ENCODE measurements at regions not wholly inside any gene's neighbourhood (a gene's known extent, or its start where the extent isn't known, plus 50 kb on each side); places are given as distances from the start of the nearest gene placed in this dataset.

DNA sequence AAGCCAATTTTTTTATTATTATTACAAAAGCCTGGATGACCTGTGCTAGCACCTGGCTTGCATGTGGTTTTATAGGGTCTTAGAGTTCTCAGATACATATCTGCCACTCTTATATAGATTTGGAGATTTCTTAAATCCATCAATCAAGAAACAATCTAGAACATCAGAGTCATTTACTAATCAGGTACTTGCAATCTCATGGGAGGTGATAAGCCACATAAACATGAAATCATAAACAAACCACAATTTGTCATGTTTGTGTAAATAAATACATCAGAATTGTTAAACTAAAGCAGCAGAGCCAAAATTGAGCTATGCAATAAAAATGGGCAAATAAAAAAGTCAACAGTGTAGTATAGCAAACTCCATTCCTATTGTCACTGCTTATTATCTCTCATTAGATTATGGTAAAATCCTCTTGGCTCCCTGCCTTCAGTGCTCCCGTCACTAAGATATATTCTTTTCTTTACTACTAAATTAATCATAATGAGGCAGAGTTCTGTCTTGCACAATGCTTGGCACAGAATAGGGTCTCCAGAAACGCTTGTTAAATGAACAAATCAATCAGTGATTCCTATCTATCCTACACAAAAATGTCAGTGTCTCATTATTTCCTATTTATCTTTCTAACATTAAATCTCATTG is 108.7 kb upstream of the TTC29 start:
- WGBS, 2 donors, result 60 to 87% methylated on average over 2 of the region's 2 CpGs
- intact Hi-C loops (cut with DNase I), result no loop called here
- no peak overlapping the region for H3K27ac ChIP-seq
- TF ChIP-seq, protein P1, sequence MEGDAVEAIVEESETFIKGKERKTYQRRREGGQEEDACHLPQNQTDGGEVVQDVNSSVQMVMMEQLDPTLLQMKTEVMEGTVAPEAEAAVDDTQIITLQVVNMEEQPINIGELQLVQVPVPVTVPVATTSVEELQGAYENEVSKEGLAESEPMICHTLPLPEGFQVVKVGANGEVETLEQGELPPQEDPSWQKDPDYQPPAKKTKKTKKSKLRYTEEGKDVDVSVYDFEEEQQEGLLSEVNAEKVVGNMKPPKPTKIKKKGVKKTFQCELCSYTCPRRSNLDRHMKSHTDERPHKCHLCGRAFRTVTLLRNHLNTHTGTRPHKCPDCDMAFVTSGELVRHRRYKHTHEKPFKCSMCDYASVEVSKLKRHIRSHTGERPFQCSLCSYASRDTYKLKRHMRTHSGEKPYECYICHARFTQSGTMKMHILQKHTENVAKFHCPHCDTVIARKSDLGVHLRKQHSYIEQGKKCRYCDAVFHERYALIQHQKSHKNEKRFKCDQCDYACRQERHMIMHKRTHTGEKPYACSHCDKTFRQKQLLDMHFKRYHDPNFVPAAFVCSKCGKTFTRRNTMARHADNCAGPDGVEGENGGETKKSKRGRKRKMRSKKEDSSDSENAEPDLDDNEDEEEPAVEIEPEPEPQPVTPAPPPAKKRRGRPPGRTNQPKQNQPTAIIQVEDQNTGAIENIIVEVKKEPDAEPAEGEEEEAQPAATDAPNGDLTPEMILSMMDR (IDR thresholded peaks at IDR 0.05), result no peak
- no peak for DNase-seq
- no peaks in the 10 kb centered on the region for H3K9me3 ChIP-seq
- peaks cover 0 to 21% (median 11%) of the 10 kb centered on the region in 4 donors for H3K4me1 ChIP-seq
- H3K27me3 ChIP-seq, result no peaks in the 10 kb centered on the region
- H3K4me3 ChIP-seq, result no peak overlapping the region
- H3K36me3 ChIP-seq, result no peaks in the 10 kb centered on the region

DNA sequence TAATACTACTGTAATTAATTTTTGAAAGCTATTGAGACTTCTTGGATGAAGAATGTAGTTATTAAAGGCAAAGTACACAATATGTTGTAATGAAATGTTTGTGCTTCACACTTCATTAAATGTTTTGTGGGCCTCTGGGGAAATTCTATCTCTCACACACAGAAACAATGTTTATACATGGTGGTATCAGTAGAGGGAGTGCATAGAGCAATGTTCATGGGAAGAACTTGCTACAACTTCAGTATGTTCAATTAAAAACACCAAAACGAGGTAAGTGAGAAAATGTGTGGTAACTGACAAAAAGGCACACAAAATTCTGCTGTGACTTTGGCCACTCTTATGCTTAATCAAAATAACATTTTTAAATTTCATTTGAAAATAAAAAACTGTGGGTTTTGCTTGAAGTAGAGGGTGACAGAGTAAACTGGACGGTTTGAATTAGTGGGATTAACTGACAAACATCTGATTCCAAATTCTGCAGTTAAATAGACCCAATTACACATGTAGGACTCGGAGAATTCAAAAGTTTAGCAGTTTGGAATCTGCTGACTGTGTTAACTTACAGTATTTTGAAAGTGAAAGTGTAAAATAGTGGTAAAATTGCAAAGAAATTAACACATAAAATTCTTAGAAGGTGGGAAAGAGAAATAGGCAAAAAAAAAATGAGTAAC is 111.4 kb upstream of the TTC29 start:
- peak overlapping the region; percentile 2 to 41 (median 40) for H3K4me3 ChIP-seq
- no peaks in the 10 kb centered on the region for H3K9me3 ChIP-seq
- no peaks in the 10 kb centered on the region for H3K36me3 ChIP-seq
- DNase-seq, result no peak
- TF ChIP-seq EP300 (IDR thresholded peaks at IDR 0.05), result no peak
- TF ChIP-seq, protein P1 (IDR thresholded peaks at IDR 0.05), result no peak
- no peak for TF ChIP-seq POLR2A (IDR thresholded peaks at IDR 0.05)
- no peak for TF ChIP-seq POLR2AphosphoS5 (IDR thresholded peaks at IDR 0.05)
- H3K27me3 ChIP-seq, result no peaks in the 10 kb centered on the region
- H3K27ac ChIP-seq, result peak overlapping the region; percentile 22 to 47 (median 36)
- H3K4me1 ChIP-seq, result peaks cover 0 to 6% (median 0%) of the 10 kb centered on the region in 4 donors
- WGBS, 2 donors, result 34 to 49% methylated on average over 3 of the region's 3 CpGs
- intact Hi-C loops (cut with DNase I), result no loop called here

DNA sequence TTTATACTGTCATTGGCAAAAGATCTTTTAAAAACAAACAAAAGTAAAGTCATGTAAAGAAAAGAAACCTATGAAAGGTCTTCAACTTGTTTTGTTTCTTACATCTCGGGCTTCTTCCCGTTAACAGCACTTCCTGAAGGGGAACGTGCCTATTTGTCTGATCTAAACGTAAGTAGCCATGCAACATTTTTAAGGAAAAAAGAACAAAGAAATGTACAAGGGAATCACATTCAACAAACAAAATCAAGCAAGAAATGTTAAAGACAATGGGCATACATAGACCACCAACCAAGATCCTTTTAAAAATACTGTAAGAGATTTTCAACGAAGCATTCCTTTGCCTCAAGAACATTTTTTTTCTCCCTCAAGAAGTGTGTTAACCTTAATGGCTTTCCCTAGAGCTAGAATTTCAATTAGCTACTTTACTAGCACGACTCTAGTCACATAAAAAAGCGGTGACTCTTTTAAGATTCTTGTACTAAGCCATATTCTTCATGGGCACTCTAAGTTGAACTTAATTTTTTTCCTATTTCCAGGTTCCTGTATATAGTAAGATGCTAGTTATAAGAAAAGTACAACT is 112.0 kb upstream of the TTC29 start:
- no peaks in the 10 kb centered on the region for H3K36me3 ChIP-seq
- H3K27me3 ChIP-seq, result no peaks in the 10 kb centered on the region
- WGBS, 2 donors, result 46 to 51% methylated on average over 7 of the region's 7 CpGs
- TF ChIP-seq POLR2A (IDR thresholded peaks at IDR 0.05) (no peak), EP300 (IDR thresholded peaks at IDR 0.05) (no peak), POLR2AphosphoS5 (IDR thresholded peaks at IDR 0.05) (no peak)
- TF ChIP-seq, protein P1 (IDR thresholded peaks at IDR 0.05), result no peak
- DNase-seq, result no peak
- no peaks in the 10 kb centered on the region for H3K9me3 ChIP-seq
- H3K4me1 ChIP-seq, result peaks cover 0 to 6% (median 0%) of the 10 kb centered on the region in 4 donors
- peak overlapping the region; percentile 22 to 47 (median 36) for H3K27ac ChIP-seq
- peak overlapping the region; percentile 2 to 41 (median 40) for H3K4me3 ChIP-seq
- intact Hi-C loops (cut with DNase I), result no loop called here

DNA sequence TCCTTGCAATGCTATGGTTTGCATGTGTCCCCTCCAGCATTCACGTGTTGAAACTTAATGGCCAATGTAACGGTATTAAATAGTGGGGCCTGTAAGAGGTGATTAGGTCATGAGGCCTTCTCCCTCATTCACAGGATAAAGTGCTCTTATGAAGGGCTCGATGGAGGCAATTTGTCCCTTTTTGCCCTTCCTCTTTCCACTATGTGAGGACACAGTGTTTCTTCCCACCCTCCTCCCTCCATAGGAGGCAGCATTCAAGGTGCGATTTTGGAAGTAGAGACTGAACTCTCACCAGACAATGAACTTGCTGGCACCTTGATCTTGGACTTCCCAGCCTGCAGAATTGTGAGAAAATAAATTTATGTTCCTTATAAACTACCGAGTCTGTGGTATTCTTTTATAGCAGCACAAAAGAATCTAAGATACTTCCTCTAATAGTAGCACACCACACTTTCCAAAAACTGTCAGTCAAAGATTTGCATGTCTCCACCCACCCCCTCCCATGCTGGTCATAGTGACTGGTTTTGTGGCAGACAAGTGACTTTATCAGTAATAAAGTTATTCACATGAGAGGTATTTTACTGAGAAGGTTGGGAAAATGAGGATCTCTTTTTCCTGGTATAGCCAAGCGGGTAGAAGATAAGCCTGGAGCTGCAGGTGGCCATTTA is 113.5 kb upstream of the TTC29 start:
- no peaks in the 10 kb centered on the region for H3K9me3 ChIP-seq
- no peak for DNase-seq
- H3K4me3 ChIP-seq, result no peak overlapping the region
- intact Hi-C loops (cut with DNase I), result no loop called here
- no peaks in the 10 kb centered on the region for H3K36me3 ChIP-seq
- WGBS, 2 donors, result 77 to 84% methylated on average over 6 of the region's 6 CpGs
- H3K27ac ChIP-seq, result no peak overlapping the region
- no peak for TF ChIP-seq EP300 (IDR thresholded peaks at IDR 0.05)
- TF ChIP-seq, protein P1 (IDR thresholded peaks at IDR 0.05), result no peak
- TF ChIP-seq POLR2A (IDR thresholded peaks at IDR 0.05), result no peak
- no peak for TF ChIP-seq POLR2AphosphoS5 (IDR thresholded peaks at IDR 0.05)
- H3K4me1 ChIP-seq, result peaks cover 0 to 6% (median 0%) of the 10 kb centered on the region in 4 donors
- H3K27me3 ChIP-seq, result no peaks in the 10 kb centered on the region
